DOHH2 (cell line): ENCODE measurements at regions not wholly inside any gene's neighbourhood (a gene's known extent, or its start where the extent isn't known, plus 50 kb on each side); places are given as distances from the start of the nearest gene placed in this dataset.
A peak's percentile ranks its signal among the peaks of the same experiment; 100 is the strongest.

ENCODE experiments used
- H3F3A ChIP-seq: fragments of 200-600 bp; sonication (generic), shearing (Covaris generic); 2 replicates; pipeline ENCODE4 v1.6.0; 2016; ENCODE audit warnings: antibody characterized with exemption, mild to moderate bottlenecking; ENCODE audit not compliant: control insufficient read depth, insufficient read depth
- H3K27ac ChIP-seq: fragments of 200-600 bp; sonication (generic); 2 replicates; pipeline ENCODE4 v1.5.1; 2014; ENCODE audit warnings: low read depth, mild to moderate bottlenecking, low read length, moderate library complexity
- H3K27me3 ChIP-seq: fragments of 200-600 bp; sonication (generic); 2 replicates; pipeline ENCODE4 v1.6.1; 2014; ENCODE audit warnings: mild to moderate bottlenecking, low read length, mixed read lengths; ENCODE audit not compliant: control insufficient read depth
- H3K36me3 ChIP-seq: fragments of 200-600 bp; sonication (generic); 2 replicates; pipeline ENCODE4 v1.6.1; 2014; ENCODE audit warnings: mild to moderate bottlenecking, low read length, moderate library complexity, mixed read lengths; ENCODE audit not compliant: control insufficient read depth
- H3K4me1 ChIP-seq: fragments of 200-600 bp; sonication (generic); 2 replicates; pipeline ENCODE4 v1.6.1; 2014; ENCODE audit warnings: mild to moderate bottlenecking, low read length, mixed read lengths; ENCODE audit not compliant: control insufficient read depth
- H3K4me2 ChIP-seq: fragments of 200-600 bp; sonication (generic); 2 replicates; pipeline ENCODE4 v1.6.0; 2014; ENCODE audit warnings: mild to moderate bottlenecking, low read length, moderate library complexity
- H3K4me3 ChIP-seq: fragments of 200-600 bp; sonication (generic); 2 replicates; pipeline ENCODE4 v1.5.1; 2014; ENCODE audit warnings: mild to moderate bottlenecking, low read length, mixed read lengths
- H3K79me2 ChIP-seq: fragments of 200-600 bp; sonication (generic); 2 replicates; pipeline ENCODE4 v1.6.1; 2014; ENCODE audit warnings: mild to moderate bottlenecking, low read length, mixed read lengths; ENCODE audit not compliant: control insufficient read depth
- H3K9me2 ChIP-seq: fragments of 200-600 bp; sonication (generic); replicated peaks from 2 replicates; pipeline ENCODE4 v1.6.1; 2014; ENCODE audit warnings: mild to moderate bottlenecking, low read length, mixed read lengths; ENCODE audit not compliant: control insufficient read depth
- H3K9me3 ChIP-seq: fragments of 200-600 bp; sonication (generic); 2 replicates; pipeline ENCODE4 v1.6.1; 2014; ENCODE audit warnings: antibody characterized with exemption, low read length, mixed read lengths; ENCODE audit not compliant: control insufficient read depth, insufficient read depth
- H4K20me1 ChIP-seq: fragments of 200-600 bp; sonication (generic); 2 replicates; pipeline ENCODE4 v1.6.0; 2014; ENCODE audit warnings: low read depth, mild to moderate bottlenecking, antibody characterized with exemption, low read length, moderate library complexity; ENCODE audit not compliant: control insufficient read depth, insufficient read depth
- CTCF ChIP-seq: fragments of 200-600 bp; sonication (generic); IDR thresholded peaks from one replicate; pipeline ENCODE4 v1.5.1; 2014; ENCODE audit warnings: antibody characterized with exemption, mild to moderate bottlenecking, low read depth, low read length; ENCODE audit not compliant: poor library complexity, severe bottlenecking
- EZH2phosphoT487 ChIP-seq: fragments of 200-600 bp; sonication (generic); IDR thresholded peaks from 2 replicates; pipeline ENCODE4 v1.6.1; 2017; ENCODE audit warnings: borderline replicate concordance, mild to moderate bottlenecking, antibody characterized with exemption, low read length, moderate library complexity, mixed read lengths

- no peaks in the 10 kb centered on the region for H3K9me2 ChIP-seq
Observed at GRCh38 chr10:78956391-78956790, 112.4 kb upstream of the ZMIZ1 start.

GRCh38 chr10:78957471-78958039 is 111.2 kb upstream of the ZMIZ1 start:
- H3K4me1 ChIP-seq: peaks cover 13% of the 10 kb centered on the region
- no peaks in the 10 kb centered on the region for H3K9me3 ChIP-seq
- no peaks in the 10 kb centered on the region for H3K9me2 ChIP-seq
- no peaks in the 10 kb centered on the region for H3F3A ChIP-seq
- H3K4me2 ChIP-seq: no peak overlapping the region
- H3K27me3 ChIP-seq: peaks cover 86% of the 10 kb centered on the region
- no peak overlapping the region for H3K4me3 ChIP-seq
- no peaks in the 10 kb centered on the region for H3K79me2 ChIP-seq
- H4K20me1 ChIP-seq: peaks cover 3% of the 10 kb centered on the region; the same call in 1 of the 2 replicates
- no peak overlapping the region for H3K27ac ChIP-seq
- H3K36me3 ChIP-seq: no peaks in the 10 kb centered on the region
- TF ChIP-seq CTCF (no peak), EZH2phosphoT487 (no peak)

More at GRCh38 chr10:78956391-78956790, 112.4 kb upstream of the ZMIZ1 start:
- TF ChIP-seq CTCF (peak; percentile 3), EZH2phosphoT487 (no peak)
- H4K20me1 ChIP-seq: peaks cover 11% of the 10 kb centered on the region; the same call in 1 of the 2 replicates
- H3K27me3 ChIP-seq: peaks cover 84% of the 10 kb centered on the region
- no peaks in the 10 kb centered on the region for H3K36me3 ChIP-seq
- no peaks in the 10 kb centered on the region for H3F3A ChIP-seq
- no peaks in the 10 kb centered on the region for H3K79me2 ChIP-seq
- H3K27ac ChIP-seq: no peak overlapping the region
- H3K4me3 ChIP-seq: no peak overlapping the region
- peaks cover 21% of the 10 kb centered on the region for H3K4me1 ChIP-seq
- no peak overlapping the region for H3K4me2 ChIP-seq
- H3K9me3 ChIP-seq: no peaks in the 10 kb centered on the region

GRCh38 chr10:78959217-78959923 is 109.4 kb upstream of the ZMIZ1 start:
- Histone ChIP-seq H3K9me2 (no peaks in the 10 kb centered on the region), H3K4me3 (no peak overlapping the region), H3K79me2 (no peaks in the 10 kb centered on the region), H4K20me1 (no peaks in the 10 kb centered on the region), H3K9me3 (no peaks in the 10 kb centered on the region), H3F3A (no peaks in the 10 kb centered on the region), H3K27ac (no peak overlapping the region), H3K4me1 (no peaks in the 10 kb centered on the region), H3K4me2 (no peak overlapping the region), H3K27me3 (peaks cover 95% of the 10 kb centered on the region), H3K36me3 (no peaks in the 10 kb centered on the region)
- TF ChIP-seq EZH2phosphoT487: no peak
- TF ChIP-seq CTCF: no peak
